ENCODE measurements at regions not wholly inside any gene's neighbourhood (a gene's known extent, or its start where the extent isn't known, plus 50 kb on each side); places are given as distances from the start of the nearest gene placed in this dataset.

DNA sequence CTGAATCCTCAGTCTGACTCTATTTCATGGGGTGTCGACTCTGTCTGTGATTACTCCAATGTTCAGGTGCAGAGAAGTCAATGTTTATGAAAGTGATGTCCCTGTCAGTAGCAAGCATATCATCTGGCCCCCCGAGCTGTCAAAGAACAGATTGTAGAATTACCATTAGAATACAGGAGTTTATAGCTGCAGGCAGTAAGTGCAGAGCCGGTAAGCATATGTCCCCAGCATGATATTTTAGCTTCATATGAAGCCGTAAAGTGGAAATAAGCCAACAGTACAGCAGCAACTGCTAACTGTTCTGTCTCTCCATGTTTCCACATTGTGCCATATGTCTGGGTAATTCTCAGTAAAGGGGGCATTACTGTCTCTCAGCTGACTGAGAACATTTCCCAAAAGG is 541.8 kb downstream of the SOX11 start:
- no peak for DNase-seq (ENCODE audit: low spot score)
- Mint-ChIP-seq H3K4me3 (ENCODE audit: unreplicated experiment) (no peak overlapping the region), H3K4me1 (ENCODE audit: low read depth) (no peaks in the 10 kb centered on the region), H3K27ac (ENCODE audit: unreplicated experiment) (no peak overlapping the region), H3K9me3 (ENCODE audit: low read depth) (peaks cover 6% of the 10 kb centered on the region), H3K36me3 (ENCODE audit: low read depth) (no peaks in the 10 kb centered on the region), H3K27me3 (ENCODE audit: low read depth) (no peaks in the 10 kb centered on the region)
- TF ChIP-seq, protein P1, sequence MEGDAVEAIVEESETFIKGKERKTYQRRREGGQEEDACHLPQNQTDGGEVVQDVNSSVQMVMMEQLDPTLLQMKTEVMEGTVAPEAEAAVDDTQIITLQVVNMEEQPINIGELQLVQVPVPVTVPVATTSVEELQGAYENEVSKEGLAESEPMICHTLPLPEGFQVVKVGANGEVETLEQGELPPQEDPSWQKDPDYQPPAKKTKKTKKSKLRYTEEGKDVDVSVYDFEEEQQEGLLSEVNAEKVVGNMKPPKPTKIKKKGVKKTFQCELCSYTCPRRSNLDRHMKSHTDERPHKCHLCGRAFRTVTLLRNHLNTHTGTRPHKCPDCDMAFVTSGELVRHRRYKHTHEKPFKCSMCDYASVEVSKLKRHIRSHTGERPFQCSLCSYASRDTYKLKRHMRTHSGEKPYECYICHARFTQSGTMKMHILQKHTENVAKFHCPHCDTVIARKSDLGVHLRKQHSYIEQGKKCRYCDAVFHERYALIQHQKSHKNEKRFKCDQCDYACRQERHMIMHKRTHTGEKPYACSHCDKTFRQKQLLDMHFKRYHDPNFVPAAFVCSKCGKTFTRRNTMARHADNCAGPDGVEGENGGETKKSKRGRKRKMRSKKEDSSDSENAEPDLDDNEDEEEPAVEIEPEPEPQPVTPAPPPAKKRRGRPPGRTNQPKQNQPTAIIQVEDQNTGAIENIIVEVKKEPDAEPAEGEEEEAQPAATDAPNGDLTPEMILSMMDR (IDR thresholded peaks at IDR 0.05), result no peak

DNA sequence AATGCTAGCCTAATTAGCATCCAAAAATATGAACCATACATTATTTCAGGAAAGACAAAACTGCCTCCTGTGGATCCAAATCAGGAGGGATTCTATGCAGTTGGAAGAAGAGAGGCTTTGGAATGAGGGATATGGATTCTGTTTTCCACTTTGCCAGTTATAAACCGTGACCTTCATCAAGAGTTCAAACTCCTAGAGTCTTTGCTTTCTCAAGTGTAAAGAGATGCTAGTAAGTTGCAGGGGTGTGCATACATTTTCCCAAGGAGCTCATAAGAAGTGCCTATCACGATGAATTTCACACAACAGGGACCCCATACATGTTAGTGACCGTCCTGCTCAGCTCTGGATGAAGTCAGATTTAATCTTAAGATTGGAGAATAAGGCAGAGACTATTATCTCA is 542.5 kb downstream of the SOX11 start:
- TF ChIP-seq, protein P1 (IDR thresholded peaks at IDR 0.05), result no peak
- no peaks in the 10 kb centered on the region for H3K36me3 Mint-ChIP-seq (ENCODE audit: low read depth)
- H3K27ac Mint-ChIP-seq (ENCODE audit: unreplicated experiment), result no peak overlapping the region

GRCh38 chr2:6236317-6236716 is 544.1 kb downstream of the SOX11 start:
- Mint-ChIP-seq H3K27ac (ENCODE audit: unreplicated experiment) (no peak overlapping the region), H3K27me3 (ENCODE audit: low read depth) (no peaks in the 10 kb centered on the region), H3K36me3 (ENCODE audit: low read depth) (no peaks in the 10 kb centered on the region), H3K9me3 (ENCODE audit: low read depth) (no peaks in the 10 kb centered on the region), H3K4me3 (ENCODE audit: unreplicated experiment) (no peak overlapping the region), H3K4me1 (ENCODE audit: low read depth) (no peaks in the 10 kb centered on the region)
- TF ChIP-seq, protein P1 (IDR thresholded peaks at IDR 0.05), result no peak
- no peak for DNase-seq (ENCODE audit: low spot score)

More for the DNA sequence above, 542.5 kb downstream of the SOX11 start:
- no peak overlapping the region for H3K4me3 Mint-ChIP-seq (ENCODE audit: unreplicated experiment)
- no peaks in the 10 kb centered on the region for H3K27me3 Mint-ChIP-seq (ENCODE audit: low read depth)
- no peaks in the 10 kb centered on the region for H3K4me1 Mint-ChIP-seq (ENCODE audit: low read depth)
- no peak for DNase-seq (ENCODE audit: low spot score)
- H3K9me3 Mint-ChIP-seq (ENCODE audit: low read depth), result peaks cover 6% of the 10 kb centered on the region

GRCh38 chr2:6237039-6237660 is 545.0 kb downstream of the SOX11 start:
- Mint-ChIP-seq H3K4me1 (ENCODE audit: low read depth) (no peaks in the 10 kb centered on the region), H3K27ac (ENCODE audit: unreplicated experiment) (no peak overlapping the region), H3K9me3 (ENCODE audit: low read depth) (no peaks in the 10 kb centered on the region), H3K4me3 (ENCODE audit: unreplicated experiment) (no peak overlapping the region), H3K36me3 (ENCODE audit: low read depth) (no peaks in the 10 kb centered on the region), H3K27me3 (ENCODE audit: low read depth) (no peaks in the 10 kb centered on the region)
- TF ChIP-seq, protein P1 (IDR thresholded peaks at IDR 0.05), result no peak
- DNase-seq (ENCODE audit: low spot score), result no peak

- no peaks in the 10 kb centered on the region for H3K36me3 Mint-ChIP-seq (ENCODE audit: low read depth)
- H3K9me3 Mint-ChIP-seq (ENCODE audit: low read depth), result no peaks in the 10 kb centered on the region
- H3K4me1 Mint-ChIP-seq (ENCODE audit: low read depth), result no peaks in the 10 kb centered on the region
- TF ChIP-seq, protein P1 (IDR thresholded peaks at IDR 0.05), result no peak
- H3K4me3 Mint-ChIP-seq (ENCODE audit: unreplicated experiment), result no peak overlapping the region
- no peak overlapping the region for H3K27ac Mint-ChIP-seq (ENCODE audit: unreplicated experiment)
- no peaks in the 10 kb centered on the region for H3K27me3 Mint-ChIP-seq (ENCODE audit: low read depth)
- no peak for DNase-seq (ENCODE audit: low spot score)
These were observed 557.4 kb downstream of the SOX11 start for GRCh38 chr2:6249557-6249956.

Data from chondrocyte (in vitro differentiated cells).